Immature natural killer cell (primary cell): ENCODE measurements at regions not wholly inside any gene's neighbourhood (a gene's known extent, or its start where the extent isn't known, plus 50 kb on each side); places are given as distances from the start of the nearest gene placed in this dataset.

Source experiments
- DNase-seq, 3 donors: peaks; one replicate each; pipeline ENCODE4 v3.0.0; 2022; ENCODE audit warnings: mixed read lengths in 1 of 3
- H3K27ac Mint-ChIP-seq, 6 donors: one replicate each; pipeline ENCODE4 v1.8.0; 2020; ENCODE audit warnings: mixed read lengths in 6 of 6, mild to moderate bottlenecking in 5 of 6, inconsistent platforms in 4 of 6, moderate library complexity in 3 of 6
- H3K27me3 Mint-ChIP-seq, 3 donors: one replicate each; pipeline ENCODE4 v1.8.0; 2020 to 2021; ENCODE audit warnings: low read depth in 3 of 3, mild to moderate bottlenecking in 3 of 3, mixed read lengths in 3 of 3, moderate library complexity in 3 of 3, inconsistent platforms in 1 of 3
- H3K36me3 Mint-ChIP-seq, 3 donors: one replicate each; pipeline ENCODE4 v1.8.0; 2020; ENCODE audit warnings: mixed read lengths in 3 of 3, inconsistent platforms in 2 of 3, mild to moderate bottlenecking in 2 of 3
- H3K4me1 Mint-ChIP-seq, 2 donors: one replicate each; pipeline ENCODE4 v1.8.0; 2020; ENCODE audit warnings: inconsistent platforms in 2 of 2, mild to moderate bottlenecking in 2 of 2, mixed read lengths in 2 of 2, moderate library complexity in 1 of 2
- H3K4me3 Mint-ChIP-seq, 5 donors: one replicate each; pipeline ENCODE4 v1.8.0; 2020; ENCODE audit warnings: mild to moderate bottlenecking in 5 of 5, mixed read lengths in 5 of 5, inconsistent platforms in 3 of 5, moderate library complexity in 3 of 5
- H3K9me3 Mint-ChIP-seq, 6 donors: one replicate each; pipeline ENCODE4 v1.8.0; 2020; ENCODE audit warnings: mild to moderate bottlenecking in 6 of 6, mixed read lengths in 6 of 6, inconsistent platforms in 4 of 6, moderate library complexity in 3 of 6

GRCh38 chr12:124105546-124105945 lies 132.5 kb downstream of the ZNF664 start:
- H3K36me3 Mint-ChIP-seq: no peaks in the 10 kb centered on the region

DNA sequence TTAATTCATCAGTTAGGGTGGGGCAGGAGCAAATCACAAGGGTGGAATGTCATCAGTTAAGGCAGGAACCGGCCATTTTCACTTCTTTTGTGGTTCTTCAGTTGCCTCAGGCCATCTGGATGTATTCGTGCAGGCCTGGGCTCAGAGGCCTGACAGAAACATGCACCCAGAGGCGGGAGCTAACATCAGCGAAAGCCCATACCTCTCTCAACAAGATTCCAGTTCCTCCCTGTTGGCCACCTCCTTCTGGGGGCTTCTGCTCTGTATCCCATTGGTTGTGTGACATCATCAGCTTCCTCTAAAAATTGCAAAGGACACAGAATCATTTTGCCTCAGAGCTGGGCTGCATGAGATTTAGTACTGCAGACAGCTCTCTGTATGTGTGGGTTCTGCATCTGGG lies 134.3 kb downstream of the ZNF664 start:
- H3K27ac Mint-ChIP-seq: no peak overlapping the region
- H3K4me3 Mint-ChIP-seq: no peak overlapping the region

More at GRCh38 chr12:124105546-124105945, 132.5 kb downstream of the ZNF664 start:
- no peak for DNase-seq
- H3K27ac Mint-ChIP-seq: no peak overlapping the region
- peaks cover 0 to 9% (median 2%) of the 10 kb centered on the region in 3 donors for H3K27me3 Mint-ChIP-seq
- H3K4me3 Mint-ChIP-seq: no peak overlapping the region
- H3K4me1 Mint-ChIP-seq: no peaks in the 10 kb centered on the region
- H3K9me3 Mint-ChIP-seq: no peaks in the 10 kb centered on the region

DNA sequence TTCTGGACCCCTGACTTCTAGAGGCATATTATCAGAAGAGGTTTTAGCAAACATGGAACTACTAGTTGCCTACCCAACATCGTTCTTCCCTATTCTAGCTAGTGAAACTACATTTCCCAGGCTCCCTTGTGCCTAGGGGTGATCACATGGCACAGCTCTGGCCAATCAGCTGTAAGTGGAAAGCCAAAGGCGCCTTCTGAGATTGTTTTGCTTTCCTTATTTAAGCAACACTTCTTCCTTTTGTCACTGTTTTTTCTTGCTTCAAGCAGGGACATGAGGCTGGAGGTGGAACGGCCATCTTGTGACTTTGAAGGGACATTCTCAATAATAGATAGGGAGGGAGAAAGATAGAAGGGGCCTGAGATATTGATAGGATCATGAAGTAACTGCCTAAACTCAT lies 136.7 kb downstream of the ZNF664 start:
- no peaks in the 10 kb centered on the region for H3K9me3 Mint-ChIP-seq
- H3K36me3 Mint-ChIP-seq: no peaks in the 10 kb centered on the region
- H3K27me3 Mint-ChIP-seq: peaks cover 0 to 5% (median 4%) of the 10 kb centered on the region in 3 donors
- DNase-seq: no peak
- H3K4me3 Mint-ChIP-seq: no peak overlapping the region
- no peak overlapping the region for H3K27ac Mint-ChIP-seq
- no peaks in the 10 kb centered on the region for H3K4me1 Mint-ChIP-seq

More for the DNA sequence above, 134.3 kb downstream of the ZNF664 start:
- Mint-ChIP-seq H3K36me3 (no peaks in the 10 kb centered on the region), H3K9me3 (no peaks in the 10 kb centered on the region), H3K27me3 (peaks cover 0 to 4% (median 3%) of the 10 kb centered on the region in 3 donors), H3K4me1 (no peaks in the 10 kb centered on the region)
- no peak for DNase-seq

DNA sequence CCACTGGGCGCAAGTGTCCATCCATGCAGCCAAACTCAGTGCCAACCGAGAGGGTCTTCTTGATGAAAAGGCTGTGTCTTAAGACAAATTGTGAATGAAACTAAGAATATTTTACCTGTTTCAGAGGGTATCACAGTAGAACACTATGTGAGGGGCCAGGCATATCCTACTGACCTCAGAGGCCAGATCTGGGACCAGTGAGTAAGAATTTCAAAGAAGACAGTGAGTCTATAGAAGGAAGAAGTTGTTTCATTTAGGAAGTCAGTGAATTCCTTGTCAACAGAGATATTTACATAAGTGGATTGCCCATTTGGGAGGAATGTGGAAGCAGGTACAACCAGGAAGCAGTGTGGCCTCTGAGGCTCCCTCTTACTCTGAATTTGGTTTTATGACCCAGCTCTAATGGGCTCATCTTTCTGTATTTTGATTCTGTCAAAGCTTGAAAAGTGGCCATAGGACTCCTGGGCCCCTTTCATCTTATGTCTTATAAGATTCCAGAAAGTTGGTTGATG lies 137.4 kb downstream of the ZNF664 start:
- peaks cover 0 to 7% (median 6%) of the 10 kb centered on the region in 3 donors for H3K27me3 Mint-ChIP-seq
- DNase-seq: no peak
- H3K4me3 Mint-ChIP-seq: no peak overlapping the region
- H3K27ac Mint-ChIP-seq: no peak overlapping the region
- H3K9me3 Mint-ChIP-seq: no peaks in the 10 kb centered on the region
- H3K4me1 Mint-ChIP-seq: no peaks in the 10 kb centered on the region
- no peaks in the 10 kb centered on the region for H3K36me3 Mint-ChIP-seq

DNA sequence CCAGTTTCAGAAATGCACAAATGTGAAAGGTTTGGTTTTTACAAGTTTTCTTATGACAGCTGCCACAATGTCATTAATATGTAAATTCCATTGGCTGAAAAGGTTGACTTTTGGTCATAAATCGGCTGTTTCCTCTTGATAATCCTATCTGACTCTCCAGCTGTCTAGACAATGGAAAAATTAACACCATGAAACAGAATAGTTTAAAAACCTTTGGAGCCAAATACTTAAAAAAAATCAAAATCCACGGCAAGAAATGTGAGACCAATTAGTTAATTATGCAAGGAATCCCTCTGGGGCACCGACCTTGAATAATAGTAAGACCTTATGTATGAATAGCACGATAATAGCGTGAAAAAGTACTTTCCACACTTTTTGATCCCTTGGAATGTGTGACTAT lies 138.0 kb downstream of the ZNF664 start:
- Mint-ChIP-seq H3K9me3 (no peaks in the 10 kb centered on the region), H3K4me1 (no peaks in the 10 kb centered on the region), H3K36me3 (no peaks in the 10 kb centered on the region), H3K27ac (no peak overlapping the region), H3K27me3 (peaks cover 0 to 11% (median 7%) of the 10 kb centered on the region in 3 donors), H3K4me3 (no peak overlapping the region)
- DNase-seq: no peak

DNA sequence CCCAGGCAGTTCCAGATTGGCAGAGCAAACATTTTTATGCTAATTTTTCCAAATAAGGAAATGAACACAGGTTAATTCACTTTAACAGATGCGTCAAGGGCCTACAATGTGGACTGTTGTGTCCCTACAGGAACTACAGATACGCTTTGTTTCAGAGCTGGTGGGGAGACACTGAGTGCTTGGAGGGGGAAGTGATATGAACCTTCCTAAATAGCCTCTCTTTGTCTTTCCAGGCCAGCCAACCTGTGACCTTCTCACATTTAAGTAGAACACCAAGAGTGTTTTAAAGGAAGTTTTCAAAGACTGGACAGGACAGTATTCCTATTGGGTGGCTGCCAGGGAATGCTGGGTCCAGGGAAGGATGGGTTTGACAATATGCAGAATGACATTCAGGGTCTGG lies 141.3 kb downstream of the ZNF664 start:
- H3K27me3 Mint-ChIP-seq: peaks cover 0 to 12% (median 6%) of the 10 kb centered on the region in 3 donors
- H3K9me3 Mint-ChIP-seq: no peaks in the 10 kb centered on the region
- no peak overlapping the region for H3K4me3 Mint-ChIP-seq
- H3K27ac Mint-ChIP-seq: no peak overlapping the region
- no peaks in the 10 kb centered on the region for H3K4me1 Mint-ChIP-seq
- no peaks in the 10 kb centered on the region for H3K36me3 Mint-ChIP-seq
- no peak for DNase-seq

DNA sequence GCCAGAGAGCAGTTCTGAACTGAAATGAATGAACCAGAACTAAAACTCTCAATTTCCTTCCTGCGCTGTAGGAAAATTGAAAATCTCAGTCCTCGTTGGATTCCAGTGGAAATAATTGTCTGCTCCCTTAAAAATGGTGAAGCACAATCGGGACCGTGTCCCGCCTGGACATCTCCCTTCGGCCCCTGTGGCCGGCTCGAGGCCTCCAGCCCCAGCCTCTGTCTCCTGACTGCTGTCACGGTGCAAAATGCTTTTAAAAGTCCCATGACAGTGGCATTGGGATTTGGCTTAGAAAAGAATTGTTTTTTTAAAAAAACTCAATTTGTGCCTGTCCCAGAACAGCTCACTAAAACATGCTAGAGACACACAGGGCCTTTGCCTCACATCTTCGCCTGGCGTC lies 142.5 kb downstream of the ZNF664 start:
- H3K27me3 Mint-ChIP-seq: peaks cover 0 to 12% (median 6%) of the 10 kb centered on the region in 3 donors
- H3K4me1 Mint-ChIP-seq: no peaks in the 10 kb centered on the region
- no peak overlapping the region for H3K27ac Mint-ChIP-seq
- no peaks in the 10 kb centered on the region for H3K36me3 Mint-ChIP-seq
- no peaks in the 10 kb centered on the region for H3K9me3 Mint-ChIP-seq
- H3K4me3 Mint-ChIP-seq: no peak overlapping the region
- no peak for DNase-seq

DNA sequence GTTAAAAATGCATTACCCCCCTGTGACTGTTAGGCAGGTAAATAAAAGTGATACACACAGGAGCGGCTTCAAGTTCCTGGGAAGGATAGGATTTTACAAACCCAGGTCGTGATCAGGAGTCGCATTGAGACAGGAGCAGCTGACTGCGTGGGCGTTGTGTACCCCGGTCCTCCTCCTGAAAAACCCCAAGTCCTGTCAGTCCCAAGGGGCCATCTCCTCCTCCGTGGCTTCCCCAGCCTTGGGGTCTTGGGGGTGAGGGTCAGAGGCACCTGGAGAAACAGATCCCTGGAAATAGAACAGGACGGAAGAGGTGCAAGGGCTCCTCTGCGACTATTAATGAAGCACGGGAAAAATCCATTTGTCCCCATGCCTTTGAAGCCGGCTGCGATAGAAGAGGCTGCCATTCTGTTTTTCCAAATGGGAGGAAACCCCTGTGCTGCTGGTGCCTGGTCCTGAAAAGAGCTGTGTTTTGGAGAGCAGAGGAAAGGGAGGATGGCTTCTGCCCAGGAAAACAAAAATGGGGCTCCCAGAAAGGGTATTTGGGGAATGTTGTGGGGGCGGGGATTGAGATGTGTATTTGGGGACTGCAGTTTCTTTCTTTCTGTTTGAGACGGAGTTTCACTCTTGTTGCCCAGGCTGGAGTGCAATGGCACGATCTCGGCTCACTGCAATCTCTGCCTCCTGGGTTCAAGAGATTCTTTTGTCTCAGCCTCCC lies 143.1 kb downstream of the ZNF664 start:
- Mint-ChIP-seq H3K27me3 (peaks cover 0 to 12% (median 6%) of the 10 kb centered on the region in 3 donors), H3K4me3 (no peak overlapping the region), H3K9me3 (no peaks in the 10 kb centered on the region), H3K36me3 (no peaks in the 10 kb centered on the region), H3K4me1 (no peaks in the 10 kb centered on the region), H3K27ac (no peak overlapping the region)
- no peak for DNase-seq

DNA sequence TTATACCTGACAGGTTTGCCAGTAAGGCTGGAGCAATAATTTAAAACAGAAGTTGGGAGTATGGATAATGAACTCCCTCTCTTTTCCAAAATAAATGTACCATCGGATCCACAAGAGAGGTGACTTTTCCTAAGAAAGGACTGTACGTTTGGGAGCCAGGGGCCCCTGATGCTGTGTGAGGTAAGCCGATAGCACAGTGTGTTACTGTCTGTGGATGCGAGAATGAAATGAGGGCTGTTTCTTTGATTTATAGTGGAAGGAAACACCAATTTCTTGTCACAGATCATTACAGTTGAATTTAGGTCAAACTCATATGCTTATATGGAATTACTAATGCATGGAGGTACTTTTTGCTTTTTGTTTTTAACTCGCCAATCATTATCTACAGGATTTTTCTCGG lies 147.7 kb downstream of the ZNF664 start:
- Mint-ChIP-seq H3K4me1 (no peaks in the 10 kb centered on the region), H3K27me3 (peaks cover 0 to 4% (median 3%) of the 10 kb centered on the region in 3 donors), H3K9me3 (no peaks in the 10 kb centered on the region), H3K36me3 (no peaks in the 10 kb centered on the region), H3K27ac (no peak overlapping the region), H3K4me3 (no peak overlapping the region)
- DNase-seq: no peak

DNA sequence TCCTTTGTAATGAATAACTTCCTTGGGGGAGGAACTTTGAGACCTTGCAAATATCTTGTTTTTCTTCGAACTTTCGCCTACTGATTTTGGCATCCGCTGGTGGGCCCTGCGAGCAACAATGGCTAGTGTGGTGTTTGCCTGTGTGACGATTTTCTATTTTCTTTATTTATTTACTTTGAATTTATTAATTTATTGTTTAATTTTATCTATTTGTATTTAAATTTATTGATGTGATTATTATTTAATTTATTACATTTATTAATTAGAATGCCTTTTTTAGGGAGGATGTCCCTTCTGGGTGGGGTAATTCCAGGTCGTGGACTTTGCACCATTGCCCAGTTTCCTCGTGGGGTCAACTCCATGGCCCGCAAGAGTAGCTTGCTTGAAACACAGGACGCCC lies 149.7 kb downstream of the ZNF664 start:
- H3K9me3 Mint-ChIP-seq: no peaks in the 10 kb centered on the region

DNA sequence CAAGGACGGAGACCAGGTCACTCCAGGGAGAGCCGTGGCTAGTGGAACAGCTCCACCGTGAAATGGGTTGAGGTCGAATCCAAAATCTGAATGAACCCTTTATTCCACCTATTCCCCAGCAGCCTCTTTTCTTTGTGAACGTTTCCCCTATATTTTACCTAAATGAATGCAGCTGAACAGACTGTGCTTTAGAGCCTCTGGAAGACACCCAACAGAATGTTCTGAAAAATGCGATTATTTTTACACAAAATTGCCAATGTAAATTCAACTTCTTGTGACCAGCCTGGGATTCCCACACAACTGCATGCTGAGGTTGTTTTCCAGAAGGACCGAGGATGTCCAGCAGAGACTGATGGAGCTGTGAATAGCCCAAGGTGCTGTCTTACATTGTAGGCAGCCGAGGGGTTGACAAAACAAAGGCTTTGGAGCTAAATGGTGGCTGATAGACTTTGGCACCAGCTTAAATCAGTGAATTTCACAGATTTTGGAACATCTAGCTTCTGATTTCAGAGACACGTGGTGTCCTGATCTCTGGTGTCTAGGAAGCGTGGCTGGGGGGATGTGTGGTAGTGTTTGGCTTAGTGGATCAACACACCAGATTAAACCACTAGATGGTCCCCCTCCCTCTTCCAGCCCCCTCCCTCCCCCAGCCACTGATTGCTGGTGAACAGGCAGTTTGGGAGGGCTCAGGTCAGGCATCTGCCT lies 150.4 kb downstream of the ZNF664 start:
- Mint-ChIP-seq H3K4me1 (no peaks in the 10 kb centered on the region), H3K27ac (no peak overlapping the region), H3K9me3 (no peaks in the 10 kb centered on the region), H3K4me3 (no peak overlapping the region), H3K36me3 (no peaks in the 10 kb centered on the region), H3K27me3 (peaks cover 0 to 3% (median 1%) of the 10 kb centered on the region in 3 donors)
- no peak for DNase-seq

More for the DNA sequence above, 149.7 kb downstream of the ZNF664 start:
- H3K4me1 Mint-ChIP-seq: no peaks in the 10 kb centered on the region
- no peak overlapping the region for H3K27ac Mint-ChIP-seq
- H3K36me3 Mint-ChIP-seq: no peaks in the 10 kb centered on the region
- peaks cover 0 to 3% (median 1%) of the 10 kb centered on the region in 3 donors for H3K27me3 Mint-ChIP-seq
- no peak overlapping the region for H3K4me3 Mint-ChIP-seq
- DNase-seq: no peak

DNA sequence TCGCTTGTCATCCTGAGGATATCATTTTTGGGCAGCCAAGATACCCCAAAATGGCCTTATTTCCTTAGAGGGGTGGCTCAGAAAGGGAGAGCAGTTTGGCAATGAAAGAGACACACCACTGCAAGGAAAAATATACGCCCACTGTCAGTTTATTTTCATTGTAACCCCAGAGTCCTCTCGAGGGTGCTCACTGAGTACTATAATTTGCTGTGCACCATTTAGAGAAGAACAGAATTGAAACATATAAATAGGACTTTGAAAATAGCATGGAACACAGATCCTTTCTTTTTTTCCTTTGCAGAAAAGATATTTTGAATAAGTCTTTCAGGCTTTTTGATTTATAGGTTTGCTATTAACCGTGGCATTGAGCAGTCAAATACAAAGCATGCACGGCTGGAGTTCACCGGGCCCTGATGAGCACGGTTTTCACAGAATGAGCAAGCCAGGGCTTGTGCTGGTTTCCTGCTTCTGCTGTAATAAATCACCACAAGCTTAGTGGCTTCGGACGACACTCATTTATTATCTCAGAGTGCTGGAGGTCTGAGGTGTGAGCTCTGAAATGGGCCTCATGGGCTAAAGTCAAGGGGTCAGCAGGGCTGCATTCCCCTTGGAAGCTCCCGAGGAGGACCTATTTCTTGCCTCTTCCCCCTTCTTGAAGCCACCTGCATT lies 152.3 kb downstream of the ZNF664 start:
- H3K36me3 Mint-ChIP-seq: no peaks in the 10 kb centered on the region
- no peak for DNase-seq
- H3K27me3 Mint-ChIP-seq: peaks cover 0 to 3% (median 1%) of the 10 kb centered on the region in 3 donors
- no peak overlapping the region for H3K27ac Mint-ChIP-seq
- no peak overlapping the region for H3K4me3 Mint-ChIP-seq
- no peaks in the 10 kb centered on the region for H3K9me3 Mint-ChIP-seq
- no peaks in the 10 kb centered on the region for H3K4me1 Mint-ChIP-seq

DNA sequence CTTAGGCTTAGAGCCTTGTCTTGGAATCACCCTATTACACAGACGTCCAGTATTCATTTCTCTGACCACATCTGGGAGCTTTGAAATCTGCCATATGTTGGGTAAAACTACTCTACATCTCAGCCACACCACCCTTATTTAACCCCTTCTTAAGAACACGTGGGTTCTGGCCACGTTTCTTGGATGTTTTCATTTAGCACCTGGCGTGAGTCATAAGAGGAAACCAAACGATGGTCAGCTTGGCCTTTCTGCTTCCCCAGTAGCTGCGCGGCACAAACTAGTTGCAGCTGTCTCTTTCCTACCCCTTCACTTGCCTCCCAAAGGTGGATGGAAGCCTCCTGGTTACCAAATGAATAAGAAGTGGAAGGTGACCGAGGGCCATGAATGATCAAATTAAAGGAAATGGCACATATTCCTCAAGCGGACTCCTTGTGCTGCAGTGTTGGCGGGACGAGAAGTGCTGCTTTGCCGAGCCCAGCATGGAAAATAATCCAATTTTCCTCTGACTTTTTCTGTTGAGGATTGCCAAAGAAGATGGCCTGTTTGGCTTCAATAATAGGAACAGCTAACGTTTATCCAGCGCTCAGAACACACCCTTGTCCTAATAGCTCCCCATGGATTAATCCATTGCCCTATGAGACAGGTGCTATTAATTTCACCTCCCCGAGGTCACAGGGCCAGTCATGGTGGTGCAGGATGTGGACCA lies 154.1 kb downstream of the ZNF664 start:
- DNase-seq: no peak
- Mint-ChIP-seq H3K4me1 (no peaks in the 10 kb centered on the region), H3K36me3 (no peaks in the 10 kb centered on the region), H3K27ac (no peak overlapping the region), H3K4me3 (no peak overlapping the region), H3K9me3 (no peaks in the 10 kb centered on the region), H3K27me3 (peaks cover under 1 to 2% (median 1%) of the 10 kb centered on the region in 3 donors)
